HepG2 (cell line): ENCODE measurements at regions not wholly inside any gene's neighbourhood (a gene's known extent, or its start where the extent isn't known, plus 50 kb on each side); places are given as distances from the start of the nearest gene placed in this dataset.

Experiments
- AGO2 ChIP-seq: fragments of 200-400 bp; formaldehyde crosslinking; optimal IDR thresholded peaks from 2 replicates; pipeline ENCODE3; 2017; ENCODE audit warnings: mild to moderate bottlenecking, low read depth, low read length, moderate library complexity
- AHR ChIP-seq: IDR thresholded peaks from 2 replicates; pipeline ENCODE4 v1.6.1; 2018; ENCODE audit warnings: missing genetic modification reagents, missing compliant biosample characterization
- GABPB1 ChIP-seq: IDR thresholded peaks from 2 replicates; pipeline ENCODE4 v1.6.1; 2016; ENCODE audit warnings: mild to moderate bottlenecking, missing genetic modification reagents, moderate library complexity, missing compliant biosample characterization
- HOXA5 ChIP-seq: sonication (generic); formaldehyde crosslinking; IDR thresholded peaks from 2 replicates; pipeline ENCODE4 v1.4.0; 2020; ENCODE audit warnings: missing genetic modification reagents
- MBNL3 ChIP-seq: fragments of 250-450 bp; sonication (Bioruptor Pico); conservative IDR thresholded peaks from 2 replicates; pipeline ENCODE4 v1.8.0; 2022; ENCODE audit warnings: mild to moderate bottlenecking, inconsistent platforms
- MEF2D ChIP-seq: sonication (generic); formaldehyde crosslinking; IDR thresholded peaks from 2 replicates; pipeline ENCODE4 v1.5.1; 2020; ENCODE audit warnings: mild to moderate bottlenecking, missing genetic modification reagents
- MEIS1 ChIP-seq: sonication (generic); formaldehyde crosslinking; IDR thresholded peaks from 2 replicates; pipeline ENCODE4 v1.9.0; 2021; ENCODE audit warnings: mild to moderate bottlenecking, missing genetic modification reagents, moderate library complexity, borderline replicate concordance
- NFATC3 ChIP-seq: sonication (generic); formaldehyde crosslinking; IDR thresholded peaks from 2 replicates; pipeline ENCODE4 v1.5.1; 2020; ENCODE audit warnings: mild to moderate bottlenecking, missing genetic modification reagents
- SCMH1 ChIP-seq: sonication (generic); formaldehyde crosslinking; IDR thresholded peaks from 2 replicates; pipeline ENCODE4 v1.9.0; 2021; ENCODE audit warnings: missing genetic modification reagents, mild to moderate bottlenecking, borderline replicate concordance
- TCF12 ChIP-seq, 2 experiments: fragments of 450-650 bp in 1 of 2; sonication (generic) in 1 of 2; formaldehyde crosslinking in 1 of 2; IDR thresholded peaks; 2 replicates each; pipeline versions ENCODE4 v1.6.1 to v1.8.0; 2017 to 2022; ENCODE audit warnings: antibody characterized with exemption in 1 of 2, mild to moderate bottlenecking in 1 of 2, missing genetic modification reagents in 1 of 2, moderate library complexity in 1 of 2
- ZNF546 ChIP-seq: sonication (generic); formaldehyde crosslinking; conservative IDR thresholded peaks from 2 replicates; pipeline ENCODE4 v1.8.1; 2023; ENCODE audit warnings: mild to moderate bottlenecking, missing genetic modification reagents
- ZNF766 ChIP-seq: sonication (generic); formaldehyde crosslinking; IDR thresholded peaks from 2 replicates; pipeline ENCODE4 v1.5.0; 2020; ENCODE audit warnings: missing genetic modification reagents, borderline replicate concordance
- TF ChIP-seq, protein P1 (sequence below), 2 experiments: fragments of 450-650 bp in 1 of 2; sonication (generic) in 1 of 2; formaldehyde crosslinking in 1 of 2; IDR thresholded peaks; 2 replicates each; pipeline versions ENCODE4 v1.6.1 to v1.8.0; 2016 to 2022; ENCODE audit warnings: antibody characterized with exemption in 1 of 2, mild to moderate bottlenecking in 1 of 2, missing genetic modification reagents in 1 of 2
- TF ChIP-seq, protein P2 (sequence below): sonication (generic); formaldehyde crosslinking; IDR thresholded peaks from 2 replicates; pipeline ENCODE4 v1.8.1; 2023; ENCODE audit warnings: mild to moderate bottlenecking, inconsistent platforms, moderate library complexity, missing genetic modification reagents, borderline replicate concordance

DNA sequence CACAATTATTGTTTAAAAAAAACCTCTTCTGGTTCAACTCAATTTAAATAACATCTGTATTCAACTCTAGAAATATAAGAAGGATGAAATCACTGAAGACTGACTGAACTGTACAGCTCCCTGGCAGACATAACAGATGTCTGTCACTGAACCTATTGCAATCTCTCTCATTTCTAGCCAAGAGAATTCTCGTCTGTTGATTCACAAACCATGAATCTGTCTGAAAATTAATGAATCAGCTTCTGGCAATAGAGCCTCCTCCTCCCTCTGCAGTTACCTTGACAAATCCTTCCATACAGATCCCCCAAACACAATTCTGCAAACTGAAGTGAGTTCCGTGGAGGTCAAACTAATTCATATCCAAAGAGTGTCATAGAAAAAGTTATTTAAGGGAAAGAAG, 561.4 kb downstream of the PYDC2 start (continued):
- TF ChIP-seq, protein P1, sequence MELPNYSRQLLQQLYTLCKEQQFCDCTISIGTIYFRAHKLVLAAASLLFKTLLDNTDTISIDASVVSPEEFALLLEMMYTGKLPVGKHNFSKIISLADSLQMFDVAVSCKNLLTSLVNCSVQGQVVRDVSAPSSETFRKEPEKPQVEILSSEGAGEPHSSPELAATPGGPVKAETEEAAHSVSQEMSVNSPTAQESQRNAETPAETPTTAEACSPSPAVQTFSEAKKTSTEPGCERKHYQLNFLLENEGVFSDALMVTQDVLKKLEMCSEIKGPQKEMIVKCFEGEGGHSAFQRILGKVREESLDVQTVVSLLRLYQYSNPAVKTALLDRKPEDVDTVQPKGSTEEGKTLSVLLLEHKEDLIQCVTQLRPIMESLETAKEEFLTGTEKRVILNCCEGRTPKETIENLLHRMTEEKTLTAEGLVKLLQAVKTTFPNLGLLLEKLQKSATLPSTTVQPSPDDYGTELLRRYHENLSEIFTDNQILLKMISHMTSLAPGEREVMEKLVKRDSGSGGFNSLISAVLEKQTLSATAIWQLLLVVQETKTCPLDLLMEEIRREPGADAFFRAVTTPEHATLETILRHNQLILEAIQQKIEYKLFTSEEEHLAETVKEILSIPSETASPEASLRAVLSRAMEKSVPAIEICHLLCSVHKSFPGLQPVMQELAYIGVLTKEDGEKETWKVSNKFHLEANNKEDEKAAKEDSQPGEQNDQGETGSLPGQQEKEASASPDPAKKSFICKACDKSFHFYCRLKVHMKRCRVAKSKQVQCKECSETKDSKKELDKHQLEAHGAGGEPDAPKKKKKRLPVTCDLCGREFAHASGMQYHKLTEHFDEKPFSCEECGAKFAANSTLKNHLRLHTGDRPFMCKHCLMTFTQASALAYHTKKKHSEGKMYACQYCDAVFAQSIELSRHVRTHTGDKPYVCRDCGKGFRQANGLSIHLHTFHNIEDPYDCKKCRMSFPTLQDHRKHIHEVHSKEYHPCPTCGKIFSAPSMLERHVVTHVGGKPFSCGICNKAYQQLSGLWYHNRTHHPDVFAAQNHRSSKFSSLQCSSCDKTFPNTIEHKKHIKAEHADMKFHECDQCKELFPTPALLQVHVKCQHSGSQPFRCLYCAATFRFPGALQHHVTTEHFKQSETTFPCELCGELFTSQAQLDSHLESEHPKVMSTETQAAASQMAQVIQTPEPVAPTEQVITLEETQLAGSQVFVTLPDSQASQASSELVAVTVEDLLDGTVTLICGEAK (IDR thresholded peaks at IDR 0.05): no peak
- TF ChIP-seq, protein P1 (CRISPR knock-in tag; IDR thresholded peaks at IDR 0.05): no peak
- TF ChIP-seq AGO2: no peak
- TF ChIP-seq MEF2D (CRISPR knock-in tag): no peak
- TF ChIP-seq SCMH1 (CRISPR knock-in tag): no peak
- no peak for TF ChIP-seq MBNL3 (CRISPR knock-in tag)
- TF ChIP-seq AHR (CRISPR knock-in tag): no peak
- no peak for TF ChIP-seq NFATC3 (CRISPR knock-in tag)
- no peak for TF ChIP-seq HOXA5
- TF ChIP-seq ZNF546: no peak
- no peak for TF ChIP-seq MEIS1
- no peak for TF ChIP-seq ZNF766 (CRISPR knock-in tag)
- TF ChIP-seq TCF12 (IDR thresholded peaks at IDR 0.05): no peak
- TF ChIP-seq TCF12 (CRISPR knock-in tag; IDR thresholded peaks at IDR 0.05): no peak
- TF ChIP-seq GABPB1 (CRISPR knock-in tag): no peak
- TF ChIP-seq, protein P2, sequence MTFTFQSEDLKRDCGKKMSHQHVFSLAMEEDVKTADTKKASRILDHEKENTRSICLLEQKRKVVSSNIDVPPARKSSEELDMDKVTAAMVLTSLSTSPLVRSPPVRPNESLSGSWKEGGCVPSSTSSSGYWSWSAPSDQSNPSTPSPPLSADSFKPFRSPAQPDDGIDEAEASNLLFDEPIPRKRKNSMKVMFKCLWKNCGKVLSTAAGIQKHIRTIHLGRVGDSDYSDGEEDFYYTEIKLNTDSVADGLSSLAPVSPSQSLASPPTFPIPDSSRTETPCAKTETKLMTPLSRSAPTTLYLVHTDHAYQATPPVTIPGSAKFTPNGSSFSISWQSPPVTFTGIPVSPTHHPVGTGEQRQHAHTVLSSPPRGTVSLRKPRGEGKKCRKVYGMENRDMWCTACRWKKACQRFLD: no peak
